HG03439 (cell line): ENCODE measurements at regions not wholly inside any gene's neighbourhood (a gene's known extent, or its start where the extent isn't known, plus 50 kb on each side); places are given as distances from the start of the nearest gene placed in this dataset.

Experiments
- ATAC-seq: cut with Tn5 transposase; IDR thresholded peaks from one replicate; pipeline ENCODE4 v1.9.1; 2021; ENCODE audit warnings: mild to moderate bottlenecking, moderate library complexity; ENCODE audit not compliant: unreplicated experiment

DNA sequence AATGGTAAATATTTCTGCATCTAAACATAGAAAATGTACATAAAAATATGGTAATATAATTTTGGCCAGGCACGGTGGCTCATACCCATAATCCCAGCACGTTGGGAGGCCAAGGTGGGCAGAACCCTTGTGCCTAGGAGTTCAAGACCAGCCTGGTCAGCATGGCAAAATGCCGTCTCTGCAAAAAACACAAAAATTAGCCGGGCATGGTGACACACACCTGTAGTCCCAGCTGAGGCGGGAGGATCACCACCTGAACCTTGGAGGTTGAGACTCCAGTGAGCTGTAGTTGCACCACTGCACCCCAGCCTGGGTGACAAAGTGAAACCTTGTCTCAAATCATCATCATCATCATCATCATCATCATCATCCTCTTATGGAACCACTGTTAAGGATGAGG is 230.6 kb upstream of the NCAM1 start:
- ATAC-seq = no peak

DNA sequence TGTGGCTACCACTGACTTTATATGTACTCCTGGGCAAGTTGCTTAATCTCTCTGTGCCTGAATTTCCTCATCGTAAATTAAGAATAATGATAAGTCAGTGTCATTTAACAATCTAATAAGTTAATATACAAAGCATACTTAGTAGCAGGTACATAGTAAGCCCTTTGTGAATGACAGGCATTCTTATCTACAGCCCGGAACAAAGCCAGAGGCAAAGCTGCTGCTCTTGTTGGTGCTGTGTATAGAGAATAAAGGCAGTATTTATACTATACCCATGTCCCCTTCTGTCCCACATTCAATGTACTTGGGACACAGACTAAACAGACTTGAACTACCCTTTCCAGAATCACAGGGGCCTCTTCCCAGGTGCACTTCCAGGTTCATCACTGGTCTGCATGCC is 229.7 kb upstream of the NCAM1 start:
- no peak for ATAC-seq

DNA sequence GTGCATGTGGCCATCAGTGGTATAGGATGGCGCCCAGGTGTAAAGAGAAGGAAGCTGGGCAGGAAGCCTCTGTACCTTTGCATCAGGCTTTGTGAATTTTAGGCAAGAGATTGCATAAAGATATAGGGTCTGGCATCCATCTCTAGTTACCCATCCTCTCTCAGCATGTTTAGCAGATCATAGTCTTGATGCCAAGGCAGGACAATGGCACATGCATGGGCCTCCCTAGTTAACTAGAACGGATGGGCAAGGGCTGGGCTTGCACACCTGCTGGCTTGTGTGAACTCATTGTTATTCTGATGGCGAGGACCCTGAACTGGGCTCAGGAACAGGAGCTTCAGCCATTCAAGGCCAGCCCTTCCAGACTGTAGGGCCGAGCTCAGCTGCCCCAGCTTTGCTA is 229.2 kb upstream of the NCAM1 start:
- no peak for ATAC-seq

DNA sequence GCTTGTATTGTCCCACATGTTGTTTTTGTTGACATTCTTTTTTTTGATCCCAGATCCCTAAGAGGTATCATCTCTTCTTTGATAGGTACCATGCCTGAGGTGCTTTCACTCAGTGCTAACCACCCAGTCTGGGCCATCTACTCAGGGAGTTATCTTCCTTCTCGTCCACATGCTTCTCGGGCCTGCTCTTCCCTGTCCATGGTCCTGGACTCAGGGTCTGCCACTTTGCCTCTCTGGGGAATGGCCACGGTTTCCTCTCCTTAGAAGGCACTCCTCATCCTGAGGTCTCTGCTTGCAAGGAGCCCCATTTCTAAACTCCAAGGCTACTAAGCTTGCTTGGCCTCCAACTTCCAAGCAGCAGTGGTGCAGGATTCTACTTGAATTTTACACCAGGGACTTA is 227.0 kb upstream of the NCAM1 start:
- ATAC-seq = no peak

DNA sequence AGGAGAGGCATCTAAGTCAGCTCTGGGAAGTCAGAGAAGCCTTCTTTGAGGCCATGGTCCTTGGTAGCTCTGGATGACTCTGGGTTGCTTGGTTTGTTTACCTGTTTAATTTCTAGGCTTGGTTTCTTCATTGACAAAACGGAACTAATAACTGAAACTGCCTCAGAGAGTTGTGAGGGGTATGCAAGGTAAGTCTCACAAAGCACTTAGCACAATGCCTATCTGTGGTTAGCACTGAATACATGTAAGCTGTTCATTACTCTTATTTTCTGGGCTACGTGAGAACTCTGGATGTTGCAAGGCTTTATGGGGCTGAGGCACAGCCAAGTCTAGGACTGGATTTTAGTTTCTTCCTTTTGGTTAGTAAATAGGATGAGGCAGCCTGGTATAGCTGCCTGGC is 225.8 kb upstream of the NCAM1 start:
- ATAC-seq = no peak

DNA sequence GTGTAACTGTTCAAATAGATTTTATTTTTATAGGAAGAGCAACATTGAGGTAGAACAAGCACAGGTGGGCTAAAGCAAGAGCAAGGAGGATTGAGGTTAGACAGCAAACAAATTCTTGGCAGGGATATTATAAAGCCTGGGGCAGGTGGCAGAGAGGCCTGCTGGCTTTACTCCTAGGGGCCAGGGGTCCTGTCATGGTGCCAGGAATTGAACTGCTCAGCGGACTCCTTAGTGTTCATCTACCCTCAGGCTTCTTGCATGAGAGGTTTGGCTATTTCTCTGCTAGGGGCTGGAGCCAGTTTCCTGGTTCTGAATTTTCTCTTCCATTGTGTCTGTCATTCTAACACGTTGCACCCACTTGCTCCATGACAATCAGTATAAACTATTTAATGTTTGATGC is 217.2 kb upstream of the NCAM1 start:
- no peak for ATAC-seq

DNA sequence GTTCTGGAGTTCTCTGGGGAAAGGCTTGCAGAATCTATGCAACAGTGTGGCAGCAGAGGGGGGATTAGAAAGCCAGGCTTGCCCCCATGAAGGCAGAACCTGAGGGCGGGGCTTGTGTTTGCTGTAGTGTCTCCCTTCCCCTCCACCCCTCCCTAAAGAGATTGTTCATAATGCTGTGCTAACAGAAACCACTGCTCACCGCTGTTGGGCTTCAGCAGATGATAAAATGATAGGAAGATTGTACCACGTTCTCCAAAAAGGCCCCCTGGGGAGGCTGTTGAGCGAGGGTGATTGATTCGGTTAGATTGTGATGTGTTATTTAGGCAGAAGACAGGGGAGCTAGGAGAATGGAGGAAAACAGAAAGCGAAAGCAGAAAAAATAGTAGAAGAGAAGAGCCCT is 215.2 kb upstream of the NCAM1 start:
- ATAC-seq = no peak

DNA sequence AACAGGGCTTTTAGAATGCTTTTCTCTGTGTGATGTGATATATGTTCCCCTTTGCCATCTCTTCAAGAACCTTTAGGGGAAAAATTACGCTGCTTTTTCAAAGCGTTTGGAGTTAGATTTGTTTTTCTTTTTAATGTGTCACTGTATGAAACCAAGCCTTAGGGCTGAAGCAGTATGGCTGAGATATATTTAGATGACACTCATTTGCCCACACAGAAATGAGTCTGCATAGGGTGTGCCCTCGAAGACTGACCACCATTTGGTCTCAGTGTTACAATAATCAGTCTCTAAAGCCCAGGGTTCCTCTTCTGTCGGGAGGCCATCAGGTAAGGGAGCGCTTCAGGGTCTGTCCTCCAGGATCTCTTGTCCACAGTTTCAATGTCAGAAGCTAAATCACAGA is 213.0 kb upstream of the NCAM1 start:
- ATAC-seq = no peak

DNA sequence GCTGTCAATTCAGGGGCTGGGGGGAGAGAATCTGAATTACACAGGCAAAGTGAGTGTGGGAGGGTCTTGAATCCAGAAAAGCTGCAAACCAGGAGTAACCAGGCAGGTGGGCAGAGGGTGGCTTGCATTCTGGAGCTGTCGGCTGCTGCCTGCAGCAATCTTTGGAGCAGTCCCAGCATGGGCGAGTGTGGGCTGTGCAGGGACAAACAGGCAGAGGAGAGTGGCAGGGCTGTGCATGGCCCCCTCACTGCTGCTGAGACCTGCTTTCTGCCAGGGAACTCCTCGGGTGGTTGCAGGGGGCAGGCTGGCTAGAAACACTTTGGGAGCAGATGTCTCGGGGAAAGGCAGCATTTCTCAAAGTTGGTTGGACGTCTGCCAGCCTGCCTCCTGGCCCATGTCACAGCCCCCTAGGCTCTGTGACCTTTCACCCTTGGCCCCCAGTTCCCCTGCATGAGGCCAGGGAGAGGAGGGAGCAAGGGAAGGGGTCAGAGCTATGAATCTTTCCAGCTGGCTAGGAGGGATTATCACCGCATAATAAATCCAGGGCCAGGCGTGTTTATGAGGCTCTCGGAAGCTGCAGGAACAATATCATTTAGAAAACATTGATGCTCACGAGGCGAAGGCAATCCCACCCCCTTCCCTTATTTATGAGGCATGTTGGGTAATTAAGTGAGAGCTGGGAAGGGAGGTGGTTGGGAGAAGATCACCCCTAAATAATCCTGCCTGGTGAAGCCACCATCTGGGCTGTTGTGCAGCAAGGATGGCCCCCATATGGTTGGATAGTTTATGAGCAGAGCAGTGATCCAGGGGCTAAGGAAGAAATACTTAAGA is 212.3 kb upstream of the NCAM1 start:
- no peak for ATAC-seq

DNA sequence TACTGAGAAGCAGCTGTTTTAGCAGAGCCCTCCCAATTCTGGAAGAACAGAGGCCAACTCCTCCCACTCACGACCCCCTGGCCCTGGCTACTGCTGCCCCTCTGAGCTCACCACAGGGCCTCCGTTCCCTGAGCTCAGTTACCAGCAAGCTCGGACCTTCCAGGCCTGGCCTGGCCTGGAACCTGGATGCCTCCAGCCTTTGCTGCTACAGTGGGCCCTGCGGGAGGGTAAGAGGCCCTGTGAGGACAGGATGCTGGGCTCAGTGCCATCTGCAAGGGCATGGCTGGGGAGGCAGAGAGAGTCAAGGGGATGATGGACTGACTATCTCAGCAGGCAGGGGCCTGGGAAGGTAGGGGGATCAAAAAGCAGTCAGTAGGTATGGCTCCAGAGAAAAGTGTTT is 209.9 kb upstream of the NCAM1 start:
- ATAC-seq = no peak

DNA sequence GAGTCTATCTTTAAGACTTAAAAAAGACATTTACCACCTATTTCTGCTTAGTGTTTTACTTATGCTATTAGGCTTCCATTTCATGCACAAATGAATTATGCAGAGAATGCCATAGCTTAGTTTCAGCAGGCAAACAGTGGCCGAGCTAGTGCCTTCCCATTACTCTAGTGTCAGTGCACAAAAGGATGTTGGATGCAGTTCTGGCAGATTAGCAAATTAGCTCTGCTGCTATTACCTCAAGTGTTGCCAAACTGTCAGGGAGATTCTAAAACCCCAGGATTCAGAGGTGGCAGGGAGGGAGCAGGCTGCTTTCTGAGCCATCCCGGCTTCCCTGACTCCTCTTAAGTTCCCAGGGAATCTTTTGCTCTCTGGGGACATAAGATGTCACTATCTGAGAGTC is 209.4 kb upstream of the NCAM1 start:
- no peak for ATAC-seq

DNA sequence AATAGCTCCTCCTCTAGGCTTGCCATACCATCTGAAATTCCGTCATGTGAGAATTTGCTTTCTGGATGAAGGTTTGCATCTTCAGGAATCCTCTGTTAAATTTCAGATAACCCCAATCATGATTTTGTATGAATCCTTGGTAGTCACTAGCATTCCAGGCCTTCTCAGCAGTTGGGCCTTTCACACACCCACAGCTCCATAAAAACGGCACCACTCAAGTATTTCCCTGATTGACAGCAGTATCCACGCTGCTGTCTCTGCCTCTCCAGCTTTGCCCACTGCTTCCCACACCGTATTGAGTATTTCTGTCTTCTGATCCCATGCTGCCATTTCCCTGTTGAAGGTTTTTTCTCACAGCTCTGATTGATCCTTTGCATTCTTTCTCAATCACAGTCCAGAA is 208.7 kb upstream of the NCAM1 start:
- no peak for ATAC-seq

DNA sequence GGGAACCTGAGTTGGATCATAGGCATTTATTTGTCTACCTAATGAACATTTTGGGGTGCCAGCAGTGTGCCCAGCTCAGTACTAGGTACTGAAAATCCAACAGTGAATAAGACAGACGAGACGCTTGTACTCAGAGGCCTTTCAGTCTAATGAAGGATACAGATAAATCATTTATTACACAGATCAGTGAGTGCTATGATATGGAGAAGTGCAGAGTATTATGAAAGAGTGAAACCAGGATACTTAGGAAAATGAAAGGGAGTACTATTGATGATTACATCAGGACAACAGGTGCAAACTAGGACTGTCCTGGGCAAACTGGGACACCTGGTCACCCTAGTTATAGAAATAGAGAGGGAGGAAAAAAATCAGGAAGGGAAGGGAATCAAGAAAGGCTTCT is 207.5 kb upstream of the NCAM1 start:
- no peak for ATAC-seq

DNA sequence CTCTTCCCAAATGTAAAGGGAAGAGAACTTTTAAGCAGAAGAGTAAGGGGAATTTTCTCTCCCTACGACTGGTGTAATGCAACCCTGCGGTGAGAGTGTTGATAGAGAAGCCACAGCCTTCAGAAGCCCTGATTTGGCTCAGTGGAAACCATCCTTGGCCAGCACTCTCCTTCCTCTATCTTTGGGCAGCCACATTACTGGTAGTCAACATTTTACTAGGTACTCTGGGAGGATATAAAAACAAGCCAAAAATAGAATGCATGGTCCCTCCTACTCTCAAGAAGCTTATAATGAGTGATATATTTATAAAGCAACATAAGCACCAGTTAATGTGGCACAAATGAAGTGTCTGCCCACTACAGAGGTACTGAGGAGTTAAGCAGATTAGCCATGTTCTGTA is 201.8 kb upstream of the NCAM1 start:
- no peak for ATAC-seq

DNA sequence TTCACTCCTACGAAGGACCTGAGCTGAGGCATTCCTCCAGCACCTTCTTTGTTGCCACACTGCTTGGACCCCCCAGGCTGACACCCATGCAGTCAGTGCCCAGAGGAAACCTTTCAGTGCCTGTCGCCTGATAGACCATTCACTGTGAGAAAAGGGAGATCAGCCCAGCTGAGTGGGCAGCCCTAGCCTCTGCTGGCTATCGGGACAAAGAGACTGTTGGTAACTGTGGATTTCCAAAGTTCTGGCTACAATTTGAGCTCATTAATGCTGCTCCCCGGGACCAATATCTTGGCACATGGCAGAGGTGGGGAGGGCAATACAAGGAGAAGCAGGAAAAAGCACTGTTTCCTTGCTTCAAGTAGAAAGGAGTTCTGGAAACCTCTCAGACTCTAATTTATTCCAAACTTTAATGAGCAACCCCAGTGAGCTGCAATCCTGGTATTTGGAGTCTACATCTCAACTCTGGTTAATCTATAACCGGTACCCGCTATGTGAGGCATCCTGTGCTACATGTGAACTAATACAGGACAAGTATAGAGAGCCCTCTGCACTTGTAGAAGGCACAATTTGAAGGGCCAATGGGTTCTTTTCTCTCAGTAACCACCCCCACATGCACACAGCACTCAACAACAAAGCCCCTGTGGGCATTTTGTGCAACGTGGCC is 200.7 kb upstream of the NCAM1 start:
- no peak for ATAC-seq

DNA sequence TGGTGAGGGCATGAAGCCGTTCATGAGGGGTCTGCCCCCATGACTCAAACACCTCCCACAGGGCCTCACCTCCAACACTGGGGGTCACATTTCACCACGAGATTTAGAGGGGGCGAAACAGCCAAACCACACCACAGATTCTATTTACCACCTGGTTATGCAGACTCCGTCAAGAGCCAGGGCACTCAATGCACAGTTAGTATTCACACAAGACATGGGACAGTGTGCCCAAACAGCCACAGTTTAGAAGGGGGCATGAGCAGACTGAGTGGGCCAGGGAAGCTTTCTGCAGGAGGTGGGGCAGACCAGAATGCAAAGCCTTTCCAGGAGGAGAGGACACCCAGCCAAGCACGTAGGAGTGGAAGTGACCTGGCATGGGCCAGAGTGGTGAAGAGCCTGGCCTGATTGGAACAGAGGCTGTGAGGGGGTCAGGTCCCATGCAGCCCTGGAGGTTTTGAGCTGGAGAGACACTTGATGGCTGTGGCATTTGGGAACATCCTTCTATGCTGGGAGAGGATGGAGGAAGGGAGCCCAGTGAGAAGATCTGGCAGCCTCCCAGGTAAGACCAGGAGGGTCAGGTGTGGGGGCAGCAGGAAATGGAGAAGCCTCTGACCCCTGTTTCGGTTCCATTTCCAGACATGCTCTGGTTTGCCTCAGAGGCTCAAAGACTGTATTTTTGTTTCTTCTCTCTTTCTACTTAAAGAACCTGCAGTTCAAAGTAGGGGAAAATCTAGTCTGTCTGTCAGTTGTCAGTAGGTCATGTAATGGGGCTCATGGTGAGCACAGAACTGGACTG is 199.1 kb upstream of the NCAM1 start:
- no peak for ATAC-seq

DNA sequence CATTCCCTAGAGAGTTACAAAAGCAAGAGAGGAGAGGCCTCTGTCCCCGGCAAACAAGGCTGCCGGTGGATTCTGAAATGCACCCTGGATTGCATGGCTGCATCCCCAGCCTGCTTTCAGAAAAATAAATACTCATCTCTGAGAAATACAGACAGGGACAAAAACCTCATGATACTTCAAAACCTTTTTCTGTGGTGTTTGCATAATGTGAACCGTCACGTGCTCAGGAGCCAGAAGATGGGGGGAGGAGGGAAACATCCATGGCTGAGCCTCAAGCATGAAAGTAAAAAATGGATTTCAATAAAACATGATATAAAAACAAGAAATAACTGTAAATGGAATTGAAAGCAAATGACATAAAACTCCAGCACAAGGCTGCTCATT is 198.5 kb upstream of the NCAM1 start:
- no peak for ATAC-seq

DNA sequence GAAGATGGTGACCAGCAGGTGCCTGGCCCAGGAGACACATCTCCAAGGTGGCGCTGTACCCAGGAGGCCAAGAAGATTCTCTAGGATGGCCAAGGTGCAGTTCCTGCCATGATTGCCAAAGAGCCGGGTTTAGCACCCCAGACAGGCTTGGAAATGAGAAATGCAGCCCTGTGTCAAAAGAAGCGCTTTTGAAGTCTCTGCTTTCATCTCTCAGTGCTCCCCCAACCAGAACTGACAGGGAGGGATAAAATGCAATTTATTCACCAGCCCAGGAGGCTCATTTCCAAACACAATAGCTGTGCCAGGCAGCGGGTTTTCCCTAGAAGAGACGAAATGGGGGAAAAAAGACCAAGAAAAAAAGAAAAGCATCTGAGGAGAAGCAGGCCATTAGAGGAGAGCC is 195.9 kb upstream of the NCAM1 start:
- no peak for ATAC-seq

DNA sequence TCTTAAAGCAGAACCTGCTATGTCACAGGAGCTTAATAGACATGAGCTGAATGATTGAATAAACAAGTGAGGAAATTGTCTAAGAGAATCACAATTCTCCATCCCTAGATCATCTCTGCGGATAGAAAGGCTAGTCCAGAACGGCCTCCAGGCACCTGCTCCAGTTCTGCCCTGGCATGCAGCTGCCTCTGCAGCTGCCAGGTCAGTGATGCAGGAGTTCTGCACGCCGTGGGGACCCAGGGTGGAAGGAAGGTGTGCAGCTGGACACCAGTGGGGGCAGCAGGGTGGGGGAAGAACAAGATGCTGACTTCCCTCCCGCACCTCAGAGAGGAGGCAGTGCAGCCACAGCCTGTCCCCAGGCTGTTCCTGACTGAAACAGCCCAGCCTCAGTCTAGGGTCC is 192.1 kb upstream of the NCAM1 start:
- no peak for ATAC-seq

DNA sequence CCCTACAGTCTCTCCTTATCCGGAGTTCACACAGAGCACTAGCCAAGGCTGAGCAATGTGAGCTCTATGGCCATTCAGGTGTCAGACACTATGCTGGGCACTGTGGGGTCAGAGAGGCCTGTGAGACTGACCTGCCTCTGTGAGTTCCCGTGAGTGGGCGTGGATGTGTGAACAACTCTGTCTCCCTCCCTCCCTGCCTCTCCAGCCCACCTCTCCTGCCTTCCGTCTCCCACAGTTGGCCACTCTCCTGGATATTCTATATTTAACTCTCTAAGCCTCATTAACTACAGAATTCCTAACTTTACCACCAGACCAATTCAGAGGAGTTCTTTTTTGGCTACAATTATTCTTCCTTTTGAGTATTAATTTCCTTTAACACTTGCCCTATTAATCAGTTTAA is 191.6 kb upstream of the NCAM1 start:
- no peak for ATAC-seq

DNA sequence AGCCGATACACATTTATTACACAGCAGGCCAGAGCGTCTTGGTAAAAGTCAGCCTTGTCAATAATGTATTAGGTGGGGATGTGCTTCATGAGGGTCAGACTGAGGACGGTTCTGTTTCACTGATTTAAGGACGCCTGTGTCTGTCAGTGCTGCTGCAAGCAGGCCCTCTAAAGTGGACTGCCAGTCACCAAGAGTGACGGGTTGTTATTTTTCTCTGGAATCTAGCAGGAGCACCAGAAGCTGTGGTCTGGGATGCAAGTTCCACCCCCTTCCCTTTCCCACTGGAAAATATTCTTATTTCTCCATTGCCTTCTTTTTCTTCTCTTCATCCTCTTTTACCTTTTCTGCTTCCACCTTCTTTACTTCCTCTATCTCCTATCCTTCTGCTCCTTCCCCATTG is 191.2 kb upstream of the NCAM1 start:
- no peak for ATAC-seq

DNA sequence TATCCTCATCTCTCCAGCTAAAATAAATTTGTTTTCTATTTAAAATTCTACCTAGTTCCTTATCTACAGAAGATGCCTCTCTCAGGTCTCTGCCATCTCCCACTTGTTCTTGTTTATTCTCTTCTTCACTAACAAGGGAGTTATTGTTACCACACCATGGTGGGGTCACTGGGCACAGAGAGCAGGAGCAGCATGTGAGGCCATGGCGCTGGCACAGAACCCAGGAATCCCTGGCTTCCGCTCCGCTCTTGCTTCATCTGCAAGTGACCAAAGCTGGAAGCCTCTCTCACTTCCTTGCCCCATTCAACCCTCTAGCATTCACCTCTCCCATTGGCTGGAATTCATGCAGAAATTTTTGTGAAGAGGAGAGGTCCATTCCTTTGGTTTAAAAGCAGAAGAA is 190.7 kb upstream of the NCAM1 start:
- ATAC-seq = no peak
